A673 (cell line): ENCODE measurements at regions not wholly inside any gene's neighbourhood (a gene's known extent, or its start where the extent isn't known, plus 50 kb on each side); places are given as distances from the start of the nearest gene placed in this dataset.

ENCODE experiments used
- BruUV-seq: library from RNA; stranded (reverse); fragments of 400-500 nt; replicated peaks from 2 replicates; lab custom pipeline; 2021; lab: Mats Ljungman, UMichigan
- CTCF ChIA-PET: fragments of 300-600 bp; sonication (Branson Sonifier 250); formaldehyde crosslinking; loops from one replicate; lab custom pipeline; 2022; ENCODE audit warnings: antibody characterized with exemption; lab: Charles Lee
- POLR2A ChIA-PET: fragments of 300-600 bp; sonication (Branson Sonifier 250); formaldehyde crosslinking; loops from one replicate; lab custom pipeline; 2022; ENCODE audit warnings: antibody characterized with exemption; ENCODE audit not compliant: low non-redundant PET; lab: Charles Lee
- DNase-seq: peaks from one replicate; pipeline ENCODE4 v3.0.0-alpha.2; 2015; ENCODE audit warnings: low spot score
- H3K27ac ChIP-seq: fragments of 200-600 bp; sonication (generic); 2 replicates; pipeline ENCODE4 v1.5.1; 2016; ENCODE audit warnings: mixed run types, low read depth, mild to moderate bottlenecking, mixed read lengths, antibody characterized with exemption, low read length; ENCODE audit not compliant: poor library complexity, severe bottlenecking
- H3K27me3 ChIP-seq: fragments of 200-600 bp; sonication (generic); replicated peaks from 2 replicates; pipeline ENCODE4 v1.6.1; 2017; ENCODE audit warnings: mixed run types, low read depth, mild to moderate bottlenecking, mixed read lengths, antibody characterized with exemption, low read length; ENCODE audit not compliant: insufficient read depth, poor library complexity
- H3K36me3 ChIP-seq: fragments of 200-600 bp; sonication (generic); 2 replicates; pipeline ENCODE4 v1.6.1; 2016; ENCODE audit warnings: mixed run types, mild to moderate bottlenecking, mixed read lengths, antibody characterized with exemption, low read length; ENCODE audit not compliant: insufficient read depth, poor library complexity, severe bottlenecking
- H3K4me1 ChIP-seq: fragments of 200-600 bp; sonication (generic); 2 replicates; pipeline ENCODE4 v1.6.1; 2017; ENCODE audit warnings: mixed run types, mild to moderate bottlenecking, mixed read lengths, antibody characterized with exemption, low read length; ENCODE audit not compliant: insufficient read depth, poor library complexity, severe bottlenecking
- H3K4me3 ChIP-seq: fragments of 200-600 bp; sonication (generic); 2 replicates; pipeline ENCODE4 v1.5.1; 2016; ENCODE audit warnings: low read depth, mixed run types, mild to moderate bottlenecking, mixed read lengths, low read length; ENCODE audit not compliant: poor library complexity, severe bottlenecking
- H3K9me3 ChIP-seq: fragments of 200-600 bp; sonication (generic); 2 replicates; pipeline ENCODE4 v1.6.1; 2016; ENCODE audit warnings: mixed run types, low read depth, mild to moderate bottlenecking, mixed read lengths, antibody characterized with exemption, low read length; ENCODE audit not compliant: poor library complexity, severe bottlenecking
- CTCF ChIP-seq: fragments of 300-800, 200-600 bp; sonication (generic); conservative IDR thresholded peaks from 2 replicates; pipeline ENCODE4 v1.5.1; 2017; ENCODE audit warnings: low read depth, mild to moderate bottlenecking, antibody characterized with exemption, low read length, moderate library complexity, mixed read lengths
- EZH2 ChIP-seq: fragments of 200-600 bp; sonication (generic); IDR thresholded peaks from 2 replicates; pipeline ENCODE4 v1.6.1; 2017; ENCODE audit warnings: borderline replicate concordance, low read depth, mild to moderate bottlenecking, mixed read lengths, antibody characterized with exemption, low read length; ENCODE audit not compliant: poor library complexity, severe bottlenecking
- intact Hi-C: fragments of 100-400 bp; cut with micrococcal nuclease; formaldehyde crosslinking; loops from one replicate; pipeline ENCODE4 v1.10.0; 2022; ENCODE audit not compliant: unreplicated experiment

DNA sequence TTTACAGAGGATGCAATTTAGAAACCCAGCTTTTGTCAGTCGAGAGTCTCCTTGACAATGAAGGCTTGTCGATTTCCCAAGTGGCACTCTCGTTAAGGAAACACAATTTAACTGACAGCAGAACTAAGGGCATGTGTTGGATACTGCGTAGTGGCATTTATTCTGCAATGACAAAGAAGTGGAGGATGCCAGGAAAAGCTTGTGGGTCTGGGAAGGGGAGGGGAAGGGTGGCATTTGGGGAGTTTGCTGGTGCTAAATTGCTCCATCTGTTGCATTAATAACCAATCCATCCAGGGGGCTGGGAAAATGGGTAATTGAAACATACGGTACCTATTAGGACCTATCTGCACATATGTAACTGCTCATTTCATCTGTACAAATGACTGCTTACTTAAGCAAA, 190.6 kb downstream of the NSG2 start:
- POLR2A ChIA-PET: no interaction called here
- intact Hi-C loops: no loop called here
- Histone ChIP-seq H3K9me3 (no peaks in the 10 kb centered on the region), H3K36me3 (no peaks in the 10 kb centered on the region), H3K4me3 (no peak overlapping the region), H3K27ac (no peak overlapping the region), H3K4me1 (no peaks in the 10 kb centered on the region), H3K27me3 (no peaks in the 10 kb centered on the region)
- CTCF ChIA-PET: no interaction called here
- BruUV-seq: no TSS peak
- TF ChIP-seq EZH2: no peak
- no peak for TF ChIP-seq CTCF
- DNase-seq: no peak

- no peaks in the 10 kb centered on the region for H3K36me3 ChIP-seq
- no peak for DNase-seq
- BruUV-seq: no TSS peak
- intact Hi-C loops: no loop called here
- no peaks in the 10 kb centered on the region for H3K4me1 ChIP-seq
- no peak overlapping the region for H3K4me3 ChIP-seq
- ChIA-PET CTCF (no interaction called here), POLR2A (no interaction called here)
- no peak overlapping the region for H3K27ac ChIP-seq
- no peak for TF ChIP-seq CTCF
- TF ChIP-seq EZH2: no peak
- no peaks in the 10 kb centered on the region for H3K9me3 ChIP-seq
- no peaks in the 10 kb centered on the region for H3K27me3 ChIP-seq
These were observed 194.2 kb downstream of the NSG2 start for GRCh38 chr5:174239718-174240117.

GRCh38 chr5:174242573-174242972, 197.1 kb downstream of the NSG2 start:
- intact Hi-C loops: no loop called here
- no TSS peak for BruUV-seq
- Histone ChIP-seq H3K9me3 (no peaks in the 10 kb centered on the region), H3K27ac (no peak overlapping the region), H3K4me3 (no peak overlapping the region), H3K36me3 (no peaks in the 10 kb centered on the region), H3K27me3 (no peaks in the 10 kb centered on the region), H3K4me1 (no peaks in the 10 kb centered on the region)
- POLR2A ChIA-PET: no interaction called here
- no peak for DNase-seq
- CTCF ChIA-PET: no interaction called here
- no peak for TF ChIP-seq EZH2
- no peak for TF ChIP-seq CTCF
